ENCODE measurements at regions not wholly inside any gene's neighbourhood (a gene's known extent, or its start where the extent isn't known, plus 50 kb on each side); places are given as distances from the start of the nearest gene placed in this dataset.

- ChIA-PET CTCF (no interaction called here), RAD21 (ENCODE audit: unreplicated experiment) (no interaction called here), SMC1A (ENCODE audit: uncharacterized antibody, unreplicated experiment) (no interaction called here), POLR2A (interaction anchor here (0.6 kb wide), 1 partner anchor 775 kb away, joined by 3 read pairs; no protein-coding TSS in a partner anchor)
- TF ChIP-seq MYB (IDR thresholded peaks at IDR 0.05; ENCODE audit: borderline replicate concordance, low read depth, low read length) (no peak), ATF3 (IDR thresholded peaks at IDR 0.05; ENCODE audit: borderline replicate concordance, extremely low read depth, low read depth, low read length) (no peak), PAX5 (IDR thresholded peaks at IDR 0.05; ENCODE audit: borderline replicate concordance, low read depth, low read length) (no peak), IKZF1 (conservative IDR thresholded peaks at IDR 0.05) (no peak), EED (IDR thresholded peaks at IDR 0.05; ENCODE audit: low read depth) (no peak), POLR2A (IDR thresholded peaks at IDR 0.05; ENCODE audit: low read depth, low read length) (no peak), RAD21 (IDR thresholded peaks at IDR 0.05; ENCODE audit: insufficient read depth, low read depth, low read length) (no peak), NFIC (IDR thresholded peaks at IDR 0.05; ENCODE audit: low read depth, low read length) (no peak), MYC (IDR thresholded peaks at IDR 0.05; ENCODE audit: insufficient read depth, insufficient read length, insufficient replicate concordance, low read length, severe bottlenecking) (no peak), KAT2A (conservative IDR thresholded peaks at IDR 0.05; ENCODE audit: control insufficient read depth, low read depth, low read length) (no peak), RCOR1 (conservative IDR thresholded peaks at IDR 0.05; ENCODE audit: low read depth, low read length) (no peak), GABPA (IDR thresholded peaks at IDR 0.05; ENCODE audit: low read depth) (no peak), HDAC2 (IDR thresholded peaks at IDR 0.05) (no peak)
- TF ChIP-seq, protein P1, sequence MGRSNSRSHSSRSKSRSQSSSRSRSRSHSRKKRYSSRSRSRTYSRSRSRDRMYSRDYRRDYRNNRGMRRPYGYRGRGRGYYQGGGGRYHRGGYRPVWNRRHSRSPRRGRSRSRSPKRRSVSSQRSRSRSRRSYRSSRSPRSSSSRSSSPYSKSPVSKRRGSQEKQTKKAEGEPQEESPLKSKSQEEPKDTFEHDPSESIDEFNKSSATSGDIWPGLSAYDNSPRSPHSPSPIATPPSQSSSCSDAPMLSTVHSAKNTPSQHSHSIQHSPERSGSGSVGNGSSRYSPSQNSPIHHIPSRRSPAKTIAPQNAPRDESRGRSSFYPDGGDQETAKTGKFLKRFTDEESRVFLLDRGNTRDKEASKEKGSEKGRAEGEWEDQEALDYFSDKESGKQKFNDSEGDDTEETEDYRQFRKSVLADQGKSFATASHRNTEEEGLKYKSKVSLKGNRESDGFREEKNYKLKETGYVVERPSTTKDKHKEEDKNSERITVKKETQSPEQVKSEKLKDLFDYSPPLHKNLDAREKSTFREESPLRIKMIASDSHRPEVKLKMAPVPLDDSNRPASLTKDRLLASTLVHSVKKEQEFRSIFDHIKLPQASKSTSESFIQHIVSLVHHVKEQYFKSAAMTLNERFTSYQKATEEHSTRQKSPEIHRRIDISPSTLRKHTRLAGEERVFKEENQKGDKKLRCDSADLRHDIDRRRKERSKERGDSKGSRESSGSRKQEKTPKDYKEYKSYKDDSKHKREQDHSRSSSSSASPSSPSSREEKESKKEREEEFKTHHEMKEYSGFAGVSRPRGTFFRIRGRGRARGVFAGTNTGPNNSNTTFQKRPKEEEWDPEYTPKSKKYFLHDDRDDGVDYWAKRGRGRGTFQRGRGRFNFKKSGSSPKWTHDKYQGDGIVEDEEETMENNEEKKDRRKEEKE (IDR thresholded peaks at IDR 0.05): no peak
- TF ChIP-seq, protein P2, sequence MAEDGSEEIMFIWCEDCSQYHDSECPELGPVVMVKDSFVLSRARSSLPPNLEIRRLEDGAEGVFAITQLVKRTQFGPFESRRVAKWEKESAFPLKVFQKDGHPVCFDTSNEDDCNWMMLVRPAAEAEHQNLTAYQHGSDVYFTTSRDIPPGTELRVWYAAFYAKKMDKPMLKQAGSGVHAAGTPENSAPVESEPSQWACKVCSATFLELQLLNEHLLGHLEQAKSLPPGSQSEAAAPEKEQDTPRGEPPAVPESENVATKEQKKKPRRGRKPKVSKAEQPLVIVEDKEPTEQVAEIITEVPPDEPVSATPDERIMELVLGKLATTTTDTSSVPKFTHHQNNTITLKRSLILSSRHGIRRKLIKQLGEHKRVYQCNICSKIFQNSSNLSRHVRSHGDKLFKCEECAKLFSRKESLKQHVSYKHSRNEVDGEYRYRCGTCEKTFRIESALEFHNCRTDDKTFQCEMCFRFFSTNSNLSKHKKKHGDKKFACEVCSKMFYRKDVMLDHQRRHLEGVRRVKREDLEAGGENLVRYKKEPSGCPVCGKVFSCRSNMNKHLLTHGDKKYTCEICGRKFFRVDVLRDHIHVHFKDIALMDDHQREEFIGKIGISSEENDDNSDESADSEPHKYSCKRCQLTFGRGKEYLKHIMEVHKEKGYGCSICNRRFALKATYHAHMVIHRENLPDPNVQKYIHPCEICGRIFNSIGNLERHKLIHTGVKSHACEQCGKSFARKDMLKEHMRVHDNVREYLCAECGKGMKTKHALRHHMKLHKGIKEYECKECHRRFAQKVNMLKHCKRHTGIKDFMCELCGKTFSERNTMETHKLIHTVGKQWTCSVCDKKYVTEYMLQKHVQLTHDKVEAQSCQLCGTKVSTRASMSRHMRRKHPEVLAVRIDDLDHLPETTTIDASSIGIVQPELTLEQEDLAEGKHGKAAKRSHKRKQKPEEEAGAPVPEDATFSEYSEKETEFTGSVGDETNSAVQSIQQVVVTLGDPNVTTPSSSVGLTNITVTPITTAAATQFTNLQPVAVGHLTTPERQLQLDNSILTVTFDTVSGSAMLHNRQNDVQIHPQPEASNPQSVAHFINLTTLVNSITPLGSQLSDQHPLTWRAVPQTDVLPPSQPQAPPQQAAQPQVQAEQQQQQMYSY (CRISPR knock-in tag; IDR thresholded peaks at IDR 0.05): no peak
- DNase-seq (ENCODE audit: low read depth, low spot score) (no peak), FAIRE-seq (no peak), ATAC-seq (no peak)
- Histone ChIP-seq H3K27me3 (replicated peaks in 1 of 2; ENCODE audit: control insufficient read depth in 2 of 2, insufficient read depth in 2 of 2, low read length in 1 of 2) (peaks cover 0 to 5% of the 10 kb centered on the region in 2 experiments; a peak in 3 of 4 replicates), H3K79me2 (ENCODE audit: control insufficient read depth, insufficient read depth, low read length) (no peaks in the 10 kb centered on the region), H2AFZ (ENCODE audit: control insufficient read depth, low read depth, low read length) (no peak overlapping the region), H3K4me3 (no peak overlapping the region), H3K9me3 (replicated peaks; ENCODE audit: control insufficient read depth, insufficient read depth, low read length) (no peaks in the 10 kb centered on the region), H3K36me3 (ENCODE audit: control insufficient read depth in 2 of 2, insufficient read depth in 2 of 2, low read length in 1 of 2) (no peaks in the 10 kb centered on the region), H3K4me1 (ENCODE audit: control insufficient read depth, insufficient read depth, low read length) (no peaks in the 10 kb centered on the region), H3K9ac (ENCODE audit: control insufficient read depth, insufficient read depth, low read length) (no peak overlapping the region), H3K4me2 (ENCODE audit: control insufficient read depth, insufficient read depth) (no peak overlapping the region), H3K27ac (ENCODE audit: control insufficient read depth, insufficient read depth) (no peak overlapping the region), H4K20me1 (ENCODE audit: control insufficient read depth, insufficient read depth) (no peaks in the 10 kb centered on the region)
- BruUV-seq (replicated peaks): no TSS peak
- 32% methylated on average over 11 of the region's 14 CpGs for WGBS (ENCODE audit: insufficient coverage, insufficient replicate concordance, low lambda C conversion rate, missing lambda C conversion rate)
- intact Hi-C loops (cut with micrococcal nuclease; ENCODE audit: unreplicated experiment): no loop called here
- in situ Hi-C loops (cut with MboI): no loop called here
Measured at GRCh38 chr22:44383652-44384562, 71.2 kb upstream of the SHISAL1 start.

All from GM12878 (cell line).